Endodermal cell (in vitro differentiated cells): ENCODE measurements at regions not wholly inside any gene's neighbourhood (a gene's known extent, or its start where the extent isn't known, plus 50 kb on each side); places are given as distances from the start of the nearest gene placed in this dataset.
"Not testable (repeated sequence)": the region's sequence is repeated elsewhere in the genome, so short reads cannot be mapped to it uniquely, and the experiment has no call there.

ENCODE experiments used
- DNase-seq: peaks from one replicate; pipeline ENCODE4 v3.0.0-alpha.2; 2017
- H3K27ac ChIP-seq: 2 replicates; pipeline ENCODE4 v1.5.1; 2013; ENCODE audit warnings: mild to moderate bottlenecking, low read depth, low read length, moderate library complexity
- H3K27me3 ChIP-seq: 2 replicates; pipeline ENCODE4 v1.6.1; 2013; ENCODE audit warnings: mild to moderate bottlenecking, low read length, moderate library complexity; ENCODE audit not compliant: insufficient read depth, control insufficient read depth, poor library complexity, severe bottlenecking
- H3K36me3 ChIP-seq: 2 replicates; pipeline ENCODE4 v1.7.0; 2013; ENCODE audit warnings: mild to moderate bottlenecking, low read length, moderate library complexity; ENCODE audit not compliant: control insufficient read depth, insufficient read depth
- H3K4me1 ChIP-seq: one replicate; pipeline ENCODE4 v1.7.0; 2013; ENCODE audit warnings: low read length; ENCODE audit not compliant: control insufficient read depth, insufficient read depth
- H3K4me3 ChIP-seq: 2 replicates; pipeline ENCODE4 v1.5.1; 2013; ENCODE audit warnings: mild to moderate bottlenecking, low read length, moderate library complexity
- H3K9ac ChIP-seq: 2 replicates; pipeline ENCODE4 v1.6.1; 2013; ENCODE audit warnings: mild to moderate bottlenecking, low read length, moderate library complexity; ENCODE audit not compliant: poor library complexity, severe bottlenecking; ENCODE audit errors: extremely low read depth
- H3K9me3 ChIP-seq: 2 replicates; pipeline ENCODE4 v1.6.1; 2013; ENCODE audit warnings: mild to moderate bottlenecking, low read length, moderate library complexity; ENCODE audit not compliant: control insufficient read depth
- H3K27ac Mint-ChIP-seq: 2 replicates; pipeline ENCODE4 v1.8.0; 2020; ENCODE audit warnings: mixed read lengths
- H3K27me3 Mint-ChIP-seq: 2 replicates; pipeline ENCODE4 v1.8.0; 2021; ENCODE audit warnings: mild to moderate bottlenecking, mixed read lengths; ENCODE audit not compliant: insufficient read depth
- H3K36me3 Mint-ChIP-seq: 2 replicates; pipeline ENCODE4 v1.8.0; 2020; ENCODE audit warnings: low read depth, mixed read lengths
- H3K4me1 Mint-ChIP-seq: 2 replicates; pipeline ENCODE4 v1.8.0; 2020; ENCODE audit warnings: mixed read lengths
- H3K4me3 Mint-ChIP-seq: 2 replicates; pipeline ENCODE4 v1.8.0; 2020; ENCODE audit warnings: mild to moderate bottlenecking, moderate library complexity, mixed read lengths
- H3K9me3 Mint-ChIP-seq: 2 replicates; pipeline ENCODE4 v1.8.0; 2020; ENCODE audit warnings: mild to moderate bottlenecking, mixed read lengths
- WGBS, 2 experiments: methylation state at CpG; one replicate each; pipeline versions ENCODE4 v1.1.5 to v1.1.7; 2013; ENCODE audit warnings: missing lambda C conversion rate in 2 of 2, mixed read lengths in 1 of 2; ENCODE audit not compliant: insufficient coverage in 1 of 2, insufficient read length in 1 of 2; 5-methylcytosine and 5-hydroxymethylcytosine counted together
- TF ChIP-seq, protein P1 (sequence below): fragments of 200-600 bp; sonication (generic); conservative IDR thresholded peaks from 2 replicates; pipeline ENCODE4 v1.5.0; 2021; ENCODE audit warnings: antibody characterized with exemption, mild to moderate bottlenecking

DNA sequence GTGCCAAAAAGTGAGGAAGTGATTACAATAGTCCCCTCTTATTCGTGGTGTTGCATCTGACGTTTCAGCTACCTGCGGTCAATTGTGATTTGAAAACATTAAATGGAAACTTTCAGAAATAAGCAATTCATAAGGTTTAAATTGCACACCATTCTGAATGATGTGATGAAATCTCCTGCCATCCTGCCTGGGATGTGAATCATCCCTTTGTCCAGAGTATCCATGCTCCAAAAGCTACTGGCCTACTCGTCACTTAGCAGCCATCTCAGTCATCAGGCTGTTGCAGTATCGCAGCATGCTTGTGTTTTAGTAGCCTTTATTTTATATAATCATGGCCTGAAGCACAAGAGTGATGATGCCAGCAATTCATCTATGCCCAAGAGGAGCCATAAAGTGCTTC, 97.7 kb upstream of the CDCA7L start:
- Mint-ChIP-seq H3K9me3 (peaks cover 27% of the 10 kb centered on the region), H3K27me3 (peaks cover 1% of the 10 kb centered on the region), H3K27ac (no peak overlapping the region), H3K4me1 (no peaks in the 10 kb centered on the region), H3K36me3 (peaks cover 2% of the 10 kb centered on the region), H3K4me3 (no peak overlapping the region)
- Histone ChIP-seq H3K9me3 (peaks cover 5% of the 10 kb centered on the region), H3K4me3 (no peak overlapping the region), H3K27ac (no peak overlapping the region), H3K36me3 (no peaks in the 10 kb centered on the region), H3K9ac (no peak overlapping the region), H3K27me3 (no peaks in the 10 kb centered on the region), H3K4me1 (no peaks in the 10 kb centered on the region)
- WGBS, 2 experiments: 90 to 96% methylated on average over 3 to 5 of the region's 5 CpGs
- no peak for DNase-seq
- TF ChIP-seq, protein P1, sequence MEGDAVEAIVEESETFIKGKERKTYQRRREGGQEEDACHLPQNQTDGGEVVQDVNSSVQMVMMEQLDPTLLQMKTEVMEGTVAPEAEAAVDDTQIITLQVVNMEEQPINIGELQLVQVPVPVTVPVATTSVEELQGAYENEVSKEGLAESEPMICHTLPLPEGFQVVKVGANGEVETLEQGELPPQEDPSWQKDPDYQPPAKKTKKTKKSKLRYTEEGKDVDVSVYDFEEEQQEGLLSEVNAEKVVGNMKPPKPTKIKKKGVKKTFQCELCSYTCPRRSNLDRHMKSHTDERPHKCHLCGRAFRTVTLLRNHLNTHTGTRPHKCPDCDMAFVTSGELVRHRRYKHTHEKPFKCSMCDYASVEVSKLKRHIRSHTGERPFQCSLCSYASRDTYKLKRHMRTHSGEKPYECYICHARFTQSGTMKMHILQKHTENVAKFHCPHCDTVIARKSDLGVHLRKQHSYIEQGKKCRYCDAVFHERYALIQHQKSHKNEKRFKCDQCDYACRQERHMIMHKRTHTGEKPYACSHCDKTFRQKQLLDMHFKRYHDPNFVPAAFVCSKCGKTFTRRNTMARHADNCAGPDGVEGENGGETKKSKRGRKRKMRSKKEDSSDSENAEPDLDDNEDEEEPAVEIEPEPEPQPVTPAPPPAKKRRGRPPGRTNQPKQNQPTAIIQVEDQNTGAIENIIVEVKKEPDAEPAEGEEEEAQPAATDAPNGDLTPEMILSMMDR: no peak

DNA sequence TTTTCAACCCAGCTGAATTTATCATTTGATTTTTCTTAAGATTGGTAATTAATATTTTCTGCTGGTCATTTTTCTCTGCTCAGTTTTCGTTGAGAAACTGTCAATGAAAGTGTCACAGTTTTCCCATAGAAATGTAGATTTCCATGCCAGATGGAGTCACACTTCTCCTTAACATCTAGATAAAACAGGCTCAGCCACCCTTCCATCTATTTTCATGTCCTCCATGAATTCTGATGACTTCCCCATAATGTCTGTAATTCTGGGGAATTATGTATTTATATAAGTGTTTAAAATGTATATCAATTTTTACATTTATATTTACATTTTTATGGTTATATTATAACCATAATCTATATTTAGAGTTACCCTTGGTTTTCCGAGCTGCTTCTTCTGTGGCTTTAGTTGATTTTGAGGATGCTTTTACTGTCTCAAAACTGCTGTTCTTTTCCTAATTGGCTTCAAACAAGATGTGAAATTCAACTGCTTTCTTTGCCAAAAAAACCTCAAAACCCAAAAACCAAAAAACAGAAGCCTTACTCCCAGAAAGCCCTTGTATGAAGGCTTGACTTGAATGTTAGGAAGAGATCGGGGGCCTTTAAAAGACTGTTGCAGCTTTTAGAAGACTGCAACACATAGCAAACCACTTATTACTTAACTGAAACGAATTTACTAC, 95.4 kb upstream of the CDCA7L start:
- Histone ChIP-seq H3K9me3 (no peaks in the 10 kb centered on the region), H3K27ac (no peak overlapping the region), H3K4me1 (no peaks in the 10 kb centered on the region), H3K9ac (no peak overlapping the region), H3K27me3 (no peaks in the 10 kb centered on the region), H3K4me3 (no peak overlapping the region), H3K36me3 (no peaks in the 10 kb centered on the region)
- no peak overlapping the region for H3K27ac Mint-ChIP-seq
- H3K4me1 Mint-ChIP-seq: no peaks in the 10 kb centered on the region
- no peak overlapping the region for H3K4me3 Mint-ChIP-seq
- peaks cover 2% of the 10 kb centered on the region for H3K36me3 Mint-ChIP-seq
- no peak for DNase-seq
- 86 to 91% methylated on average over 1 to 3 of the region's 4 CpGs for WGBS, 2 experiments
- peaks cover 1% of the 10 kb centered on the region for H3K27me3 Mint-ChIP-seq
- TF ChIP-seq, protein P1: no peak
- H3K9me3 Mint-ChIP-seq: peaks cover 23% of the 10 kb centered on the region

DNA sequence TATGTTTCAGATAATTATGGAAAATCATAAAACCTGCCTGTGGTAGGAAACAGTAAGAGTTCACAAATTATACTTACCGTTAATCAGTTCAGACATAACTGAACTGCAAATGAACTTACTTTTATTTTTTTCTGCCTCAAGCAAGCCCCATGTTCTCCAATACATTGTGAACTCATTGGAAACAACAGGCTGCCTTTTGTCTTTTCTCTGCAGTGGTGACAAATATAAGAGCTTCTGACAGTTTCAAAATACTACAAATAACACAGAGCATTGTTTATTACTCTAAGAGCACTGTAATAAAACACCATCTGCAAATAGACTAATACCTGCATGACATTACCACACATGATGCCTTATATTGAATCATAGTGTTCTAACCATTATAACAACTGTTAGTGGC, 94.0 kb upstream of the CDCA7L start:
- Histone ChIP-seq H3K36me3 (no peaks in the 10 kb centered on the region), H3K4me3 (no peak overlapping the region), H3K27ac (no peak overlapping the region), H3K9ac (no peak overlapping the region), H3K9me3 (no peaks in the 10 kb centered on the region), H3K27me3 (no peaks in the 10 kb centered on the region), H3K4me1 (no peaks in the 10 kb centered on the region)
- TF ChIP-seq, protein P1: no peak
- 90 to 97% methylated on average over 1 of the region's 1 CpG for WGBS, 2 experiments
- Mint-ChIP-seq H3K9me3 (peaks cover 18% of the 10 kb centered on the region), H3K4me1 (no peaks in the 10 kb centered on the region), H3K27me3 (peaks cover 1% of the 10 kb centered on the region), H3K36me3 (peaks cover 2% of the 10 kb centered on the region), H3K4me3 (no peak overlapping the region), H3K27ac (no peak overlapping the region)
- DNase-seq: no peak

DNA sequence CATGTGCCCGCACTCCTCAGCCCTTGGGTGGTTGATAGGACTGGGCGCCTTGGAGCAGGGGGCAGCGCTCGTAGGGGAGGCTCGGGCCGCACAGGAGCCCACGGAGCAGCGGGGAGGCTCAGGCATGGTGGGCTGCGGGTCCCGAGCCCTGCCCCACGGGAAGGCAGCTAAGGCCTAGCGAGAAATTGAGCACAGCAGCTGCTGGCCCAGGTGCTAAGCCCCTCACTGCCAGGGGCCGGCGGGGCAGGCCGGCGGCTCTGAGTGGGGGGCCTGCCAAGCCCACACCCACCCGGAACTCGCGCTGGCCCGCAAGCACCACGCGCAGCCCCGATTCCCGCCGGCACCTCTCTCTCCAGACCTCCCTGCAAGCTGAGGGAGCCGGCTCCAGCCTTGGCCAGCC, 86.7 kb upstream of the CDCA7L start:
- not testable (repeated sequence) for H3K4me1 ChIP-seq, DNase-seq, H3K4me1 Mint-ChIP-seq, H3K36me3 Mint-ChIP-seq, H3K9ac ChIP-seq, H3K27ac ChIP-seq, H3K4me3 Mint-ChIP-seq, H3K36me3 ChIP-seq, H3K27ac Mint-ChIP-seq, H3K27me3 ChIP-seq, H3K27me3 Mint-ChIP-seq, H3K4me3 ChIP-seq
- 87% methylated on average over 13 to 26 of the region's 26 CpGs for WGBS, 2 experiments
- peaks cover 18% of the 10 kb centered on the region for H3K9me3 ChIP-seq
- H3K9me3 Mint-ChIP-seq: peaks cover 58% of the 10 kb centered on the region

DNA sequence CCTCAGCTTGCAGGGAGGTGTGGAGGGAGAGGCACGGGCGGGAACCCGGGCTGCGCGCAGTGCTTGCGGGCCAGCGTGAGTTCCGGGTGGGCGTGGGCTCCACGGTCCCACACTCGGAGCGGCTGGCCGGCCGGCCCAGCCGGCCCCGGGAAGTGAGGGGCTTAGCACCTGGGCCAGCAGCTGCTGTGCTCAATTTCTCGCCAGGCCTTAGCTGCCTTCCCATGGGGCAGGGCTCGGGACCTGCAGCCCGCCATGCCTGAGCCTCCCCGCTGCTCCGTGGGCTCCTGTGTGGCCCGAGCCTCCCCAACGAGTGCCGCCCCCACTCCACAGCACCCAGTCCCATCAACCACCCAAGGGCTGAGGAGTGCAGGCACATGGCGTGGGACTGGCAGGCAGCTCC, 83.0 kb upstream of the CDCA7L start:
- not testable (repeated sequence) for H3K27ac ChIP-seq, H3K36me3 ChIP-seq, H3K36me3 Mint-ChIP-seq, H3K4me3 Mint-ChIP-seq, H3K27me3 ChIP-seq, DNase-seq, H3K9ac ChIP-seq, H3K27me3 Mint-ChIP-seq, H3K4me1 ChIP-seq, H3K27ac Mint-ChIP-seq, H3K4me3 ChIP-seq, H3K4me1 Mint-ChIP-seq
- peaks cover 18% of the 10 kb centered on the region for H3K9me3 ChIP-seq
- H3K9me3 Mint-ChIP-seq: peaks cover 52% of the 10 kb centered on the region
- 92 to 97% methylated on average over 13 to 25 of the region's 25 CpGs for WGBS, 2 experiments
